GM10266 (cell line): ENCODE measurements at regions not wholly inside any gene's neighbourhood (a gene's known extent, or its start where the extent isn't known, plus 50 kb on each side); places are given as distances from the start of the nearest gene placed in this dataset.

Experiments
- DNase-seq: peaks from one replicate; pipeline ENCODE4 v3.0.0; 2012; ENCODE audit errors: extremely low spot score
- CTCF ChIP-seq: IDR thresholded peaks from 2 replicates; pipeline ENCODE4 v1.5.1; 2012; ENCODE audit warnings: mild to moderate bottlenecking, low read depth; ENCODE audit not compliant: control insufficient read depth, insufficient read depth; ENCODE audit errors: missing control alignments

GRCh38 chr11:134615041-134615615 is 203.1 kb upstream of the B3GAT1 start:
- TF ChIP-seq CTCF, result no peak

GRCh38 chr11:134614141-134614540 is 202.1 kb upstream of the B3GAT1 start:
- no peak for DNase-seq
- TF ChIP-seq CTCF, result no peak

More at GRCh38 chr11:134615041-134615615, 203.1 kb upstream of the B3GAT1 start:
- no peak for DNase-seq

- DNase-seq, result no peak
- no peak for TF ChIP-seq CTCF
Observed at GRCh38 chr11:134613646-134614045, 201.6 kb upstream of the B3GAT1 start.

GRCh38 chr11:134612140-134613030 is 200.3 kb upstream of the B3GAT1 start:
- DNase-seq, result no peak
- TF ChIP-seq CTCF, result no peak

GRCh38 chr11:134611537-134611936 is 199.5 kb upstream of the B3GAT1 start:
- DNase-seq, result no peak
- TF ChIP-seq CTCF, result no peak

- no peak for DNase-seq
- no peak for TF ChIP-seq CTCF
Observed at GRCh38 chr11:134610116-134610910, 198.3 kb upstream of the B3GAT1 start.
